ENCODE measurements at regions not wholly inside any gene's neighbourhood (a gene's known extent, or its start where the extent isn't known, plus 50 kb on each side); places are given as distances from the start of the nearest gene placed in this dataset.

GRCh38 chrX:69069086-69069445 is 96.2 kb downstream of the PJA1 start:
- DNase-seq: no peak
- Histone ChIP-seq H3K4me1 (no peaks in the 10 kb centered on the region), H3K27me3 (no peaks in the 10 kb centered on the region), H3K4me3 (no peak overlapping the region), H3K27ac (no peak overlapping the region), H3K9me3 (no peaks in the 10 kb centered on the region), H3K36me3 (no peaks in the 10 kb centered on the region)
- no peak for ATAC-seq
- TF ChIP-seq CTCF (IDR thresholded peaks at IDR 0.05): no peak
- no peak for TF ChIP-seq POLR2A (IDR thresholded peaks at IDR 0.05)
- no CpG with 5 or more reads among the region's 4 CpGs for WGBS (ENCODE audit: insufficient coverage, low coverage, low lambda C conversion rate, missing lambda C conversion rate)
- intact Hi-C loops (cut with DNase I): loop anchor here (10.0 kb wide), 2 partner anchors 234 to 244 kb away; partner anchors contain the start of gene EFNB1 (in 1 of the 2)

GRCh38 chrX:69068301-69069085 is 96.8 kb downstream of the PJA1 start:
- no peak for ATAC-seq

GRCh38 chrX:69067841-69068240 is 97.4 kb downstream of the PJA1 start:
- DNase-seq (no peak), ATAC-seq (no peak)
- Histone ChIP-seq H3K4me1 (no peaks in the 10 kb centered on the region), H3K27me3 (no peaks in the 10 kb centered on the region), H3K27ac (no peak overlapping the region), H3K9me3 (no peaks in the 10 kb centered on the region), H3K4me3 (no peak overlapping the region), H3K36me3 (no peaks in the 10 kb centered on the region)
- WGBS (ENCODE audit: insufficient coverage, low coverage, low lambda C conversion rate, missing lambda C conversion rate): no CpG with 5 or more reads among the region's 2 CpGs
- TF ChIP-seq POLR2A (IDR thresholded peaks at IDR 0.05) (no peak), CTCF (IDR thresholded peaks at IDR 0.05) (no peak)
- intact Hi-C loops (cut with DNase I): loop anchor here (10.0 kb wide), 2 partner anchors 233 to 243 kb away; partner anchors contain the start of gene EFNB1 (in 1 of the 2)

More at GRCh38 chrX:69068301-69069085, 96.8 kb downstream of the PJA1 start:
- no peak overlapping the region for H3K4me3 ChIP-seq
- H3K27ac ChIP-seq: no peak overlapping the region
- no peaks in the 10 kb centered on the region for H3K27me3 ChIP-seq
- H3K36me3 ChIP-seq: no peaks in the 10 kb centered on the region
- no peak for DNase-seq
- TF ChIP-seq POLR2A (IDR thresholded peaks at IDR 0.05): no peak
- TF ChIP-seq CTCF (IDR thresholded peaks at IDR 0.05): no peak
- 83% methylated on average over 2 of the region's 7 CpGs for WGBS (ENCODE audit: insufficient coverage, low coverage, low lambda C conversion rate, missing lambda C conversion rate)
- H3K9me3 ChIP-seq: no peaks in the 10 kb centered on the region
- no peaks in the 10 kb centered on the region for H3K4me1 ChIP-seq
- intact Hi-C loops (cut with DNase I): loop anchor here (10.0 kb wide), 2 partner anchors 234 to 244 kb away; partner anchors contain the start of gene EFNB1 (in 1 of the 2)

GRCh38 chrX:69066966-69067525 is 98.2 kb downstream of the PJA1 start:
- ATAC-seq (no peak), DNase-seq (no peak)
- Histone ChIP-seq H3K27me3 (no peaks in the 10 kb centered on the region), H3K36me3 (no peaks in the 10 kb centered on the region), H3K9me3 (no peaks in the 10 kb centered on the region), H3K4me1 (no peaks in the 10 kb centered on the region), H3K27ac (no peak overlapping the region), H3K4me3 (no peak overlapping the region)
- TF ChIP-seq POLR2A (IDR thresholded peaks at IDR 0.05): no peak
- TF ChIP-seq CTCF (IDR thresholded peaks at IDR 0.05): no peak
- intact Hi-C loops (cut with DNase I): loop anchor here (10.0 kb wide), 2 partner anchors 232 to 242 kb away; partner anchors contain the start of gene EFNB1 (in 1 of the 2)
- 17% methylated on average over 1 of the region's 4 CpGs for WGBS (ENCODE audit: insufficient coverage, low coverage, low lambda C conversion rate, missing lambda C conversion rate)
